Right lobe of liver (tissue), 6 donors: ENCODE measurements at regions not wholly inside any gene's neighbourhood (a gene's known extent, or its start where the extent isn't known, plus 50 kb on each side); places are given as distances from the start of the nearest gene placed in this dataset.

ENCODE experiments used
- ATAC-seq, 4 donors: fragments of 200-7000 bp; cut with Tn5 transposase; one replicate each; pipeline ENCODE4 v1.9.1; 2020; ENCODE audit warnings: mild to moderate bottlenecking in 4 of 4, moderate library complexity in 4 of 4
- DNase-seq, 3 donors: peaks; one replicate each; pipeline ENCODE4 v3.0.0-alpha.2; 2020
- H3K27ac ChIP-seq, 3 donors: fragments of 200-600 bp; one replicate each; pipeline ENCODE4 v1.8.0; 2022
- H3K27me3 ChIP-seq, 2 donors: fragments of 200-600 bp; one replicate each; pipeline ENCODE4 v1.8.0; 2022
- H3K36me3 ChIP-seq, 4 donors: fragments of 200-600 bp; sonication (generic) in 1 of 4; one replicate each; pipeline versions ENCODE4 v1.5.1 to v1.8.0; 2017 to 2022; ENCODE audit warnings: control low read depth in 1 of 4
- H3K4me1 ChIP-seq, 4 donors: fragments of 200-600 bp; sonication (generic) in 1 of 4; one replicate each; pipeline versions ENCODE4 v1.5.1 to v1.8.0; 2017 to 2022; ENCODE audit warnings: control low read depth in 1 of 4
- H3K4me3 ChIP-seq, 3 donors: fragments of 200-600 bp; one replicate each; pipeline ENCODE4 v1.8.0; 2022
- H3K9me3 ChIP-seq, 4 donors: fragments of 200-600 bp; sonication (generic) in 1 of 4; one replicate each; pipeline versions ENCODE4 v1.5.1 to v1.8.0; 2017 to 2022; ENCODE audit warnings: control low read depth in 1 of 4
- POLR2A ChIP-seq: fragments of 450-650 bp; IDR thresholded peaks from one replicate; pipeline ENCODE4 v1.6.1; 2017; ENCODE audit warnings: antibody characterized with exemption, mild to moderate bottlenecking
- WGBS: methylation state at CpG from one replicate; pipeline ENCODE4 v1.1.6; 2018; ENCODE audit warnings: low coverage, low lambda C conversion rate; ENCODE audit not compliant: insufficient coverage; ENCODE audit errors: missing lambda C conversion rate; 5-methylcytosine and 5-hydroxymethylcytosine counted together
- intact Hi-C, 2 donors: fragments of 100-400 bp; cut with DNase I; formaldehyde crosslinking; loops; one replicate each; pipeline versions ENCODE4 v1.11.2 to v1.14.1; 2022
- TF ChIP-seq, protein P1 (sequence below), 4 donors: fragments of 200-600 bp in 3 of 4; fragments of 450-650 bp in 1 of 4; IDR thresholded peaks; one replicate each; pipeline versions ENCODE4 v1.5.1 to v1.8.0; 2016 to 2022; ENCODE audit warnings: antibody characterized with exemption in 4 of 4, mild to moderate bottlenecking in 2 of 4
- donor health status: DM: no; HTN: yes; CAD: no.
- donor health status: DM: no; HTN: no; CAD: no.
- donor health status: DM: no; HTN: no; CAD: no.
- donor health status: DM: no; HTN: yes; CAD: no.
- donor health status: DM: no; HTN: yes; CAD: no.

DNA sequence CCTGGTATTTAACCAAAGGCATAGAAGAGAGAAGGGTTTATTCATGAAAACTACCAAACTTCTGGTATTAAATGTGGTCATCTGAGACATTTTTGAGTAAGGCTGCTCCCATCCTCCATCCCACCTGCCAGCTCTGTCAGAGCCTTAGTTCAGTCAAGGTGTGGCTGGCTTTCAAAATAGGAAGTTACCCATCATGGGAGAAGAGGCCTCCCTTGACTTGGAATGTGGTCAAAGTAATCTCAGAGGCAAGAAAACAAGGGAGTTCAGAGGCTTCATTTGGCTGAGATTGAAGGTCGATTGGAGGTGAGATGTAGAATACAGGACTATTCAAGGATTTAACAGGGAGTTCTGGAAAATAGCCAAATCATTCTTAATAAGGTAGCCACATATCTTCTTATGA lies 540.4 kb upstream of the ARRDC4 start:
- DNase-seq: no peak
- TF ChIP-seq, protein P1, sequence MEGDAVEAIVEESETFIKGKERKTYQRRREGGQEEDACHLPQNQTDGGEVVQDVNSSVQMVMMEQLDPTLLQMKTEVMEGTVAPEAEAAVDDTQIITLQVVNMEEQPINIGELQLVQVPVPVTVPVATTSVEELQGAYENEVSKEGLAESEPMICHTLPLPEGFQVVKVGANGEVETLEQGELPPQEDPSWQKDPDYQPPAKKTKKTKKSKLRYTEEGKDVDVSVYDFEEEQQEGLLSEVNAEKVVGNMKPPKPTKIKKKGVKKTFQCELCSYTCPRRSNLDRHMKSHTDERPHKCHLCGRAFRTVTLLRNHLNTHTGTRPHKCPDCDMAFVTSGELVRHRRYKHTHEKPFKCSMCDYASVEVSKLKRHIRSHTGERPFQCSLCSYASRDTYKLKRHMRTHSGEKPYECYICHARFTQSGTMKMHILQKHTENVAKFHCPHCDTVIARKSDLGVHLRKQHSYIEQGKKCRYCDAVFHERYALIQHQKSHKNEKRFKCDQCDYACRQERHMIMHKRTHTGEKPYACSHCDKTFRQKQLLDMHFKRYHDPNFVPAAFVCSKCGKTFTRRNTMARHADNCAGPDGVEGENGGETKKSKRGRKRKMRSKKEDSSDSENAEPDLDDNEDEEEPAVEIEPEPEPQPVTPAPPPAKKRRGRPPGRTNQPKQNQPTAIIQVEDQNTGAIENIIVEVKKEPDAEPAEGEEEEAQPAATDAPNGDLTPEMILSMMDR (IDR thresholded peaks at IDR 0.05): no peak
- TF ChIP-seq POLR2A: no peak
- no peak overlapping the region for H3K27ac ChIP-seq
- H3K36me3 ChIP-seq: no peaks in the 10 kb centered on the region
- ATAC-seq: no peak
- no peaks in the 10 kb centered on the region for H3K9me3 ChIP-seq
- WGBS: 36% methylated on average over 1 of the region's 1 CpG
- no peaks in the 10 kb centered on the region for H3K4me1 ChIP-seq
- intact Hi-C loops: no loop called here
- no peaks in the 10 kb centered on the region for H3K27me3 ChIP-seq
- no peak overlapping the region for H3K4me3 ChIP-seq

DNA sequence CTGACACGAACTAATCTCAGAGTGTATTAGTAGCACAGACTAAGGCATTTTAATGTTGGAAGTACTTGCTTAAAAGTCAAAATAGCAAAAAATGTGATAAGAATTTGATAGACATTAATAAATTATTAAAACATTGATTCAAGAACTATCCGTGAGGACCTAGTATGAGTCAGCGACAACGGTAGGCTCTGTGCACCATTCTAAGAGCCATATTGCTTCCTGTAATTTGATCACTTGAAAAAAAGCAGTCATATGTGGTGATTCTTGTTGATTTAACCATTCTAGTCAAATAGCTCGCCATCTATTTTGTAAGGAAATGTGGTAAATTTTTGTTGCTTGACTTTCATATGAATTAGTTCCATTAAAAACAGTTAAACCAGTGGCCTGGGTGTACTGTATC lies 534.9 kb upstream of the ARRDC4 start:
- no peaks in the 10 kb centered on the region for H3K36me3 ChIP-seq
- TF ChIP-seq, protein P1 (IDR thresholded peaks at IDR 0.05): no peak
- no peak for TF ChIP-seq POLR2A
- ATAC-seq: no peak
- WGBS: 63% methylated on average over 5 of the region's 5 CpGs
- intact Hi-C loops: no loop called here
- no peak overlapping the region for H3K27ac ChIP-seq
- H3K4me1 ChIP-seq: no peaks in the 10 kb centered on the region
- no peaks in the 10 kb centered on the region for H3K9me3 ChIP-seq
- H3K27me3 ChIP-seq: no peaks in the 10 kb centered on the region
- DNase-seq: no peak
- H3K4me3 ChIP-seq: no peak overlapping the region

DNA sequence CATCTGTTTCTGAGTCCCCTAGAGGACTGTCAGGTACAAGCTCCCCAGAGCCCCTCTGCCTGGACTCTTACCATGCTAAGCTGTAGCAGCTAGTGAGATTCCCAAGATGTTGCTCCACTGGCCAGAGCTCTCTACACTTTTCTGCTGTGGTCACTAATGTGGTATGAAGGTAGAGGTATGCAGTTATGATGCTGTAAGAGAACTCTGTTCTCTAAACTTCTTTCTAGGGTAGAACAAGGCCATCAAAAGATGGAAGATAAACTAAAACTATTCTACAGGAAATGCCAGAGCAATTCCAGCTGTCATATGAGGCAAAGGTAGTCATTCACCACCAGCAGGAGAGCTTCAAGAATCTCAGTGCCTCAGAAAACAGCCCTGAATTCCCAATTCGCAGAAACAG lies 517.4 kb upstream of the ARRDC4 start:
- Histone ChIP-seq H3K9me3 (no peaks in the 10 kb centered on the region), H3K4me1 (no peaks in the 10 kb centered on the region), H3K4me3 (no peak overlapping the region), H3K36me3 (no peaks in the 10 kb centered on the region), H3K27me3 (no peaks in the 10 kb centered on the region), H3K27ac (no peak overlapping the region)
- ATAC-seq (no peak), DNase-seq (no peak)
- intact Hi-C loops: no loop called here
- WGBS: 29% methylated on average over 1 of the region's 1 CpG
- no peak for TF ChIP-seq POLR2A

DNA sequence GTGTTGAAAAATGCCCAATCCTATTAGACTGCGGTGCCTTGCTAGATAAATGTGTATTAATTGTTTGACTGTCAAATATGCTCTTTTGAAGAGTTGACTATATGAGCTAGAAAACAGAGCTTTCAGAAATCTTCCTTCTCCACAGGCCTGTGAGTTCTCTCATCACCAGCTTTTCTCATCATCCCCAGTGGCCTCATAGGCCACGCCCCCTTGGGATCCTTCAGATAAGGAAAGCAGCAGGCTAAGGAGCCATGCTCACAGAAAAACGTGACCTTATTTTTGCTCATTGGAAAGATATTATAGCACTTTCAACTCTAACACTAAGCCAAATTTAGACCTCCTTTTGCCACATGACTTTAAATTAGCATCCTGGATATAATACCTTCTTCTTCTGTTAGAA lies 514.4 kb upstream of the ARRDC4 start:
- H3K9me3 ChIP-seq: no peaks in the 10 kb centered on the region
- intact Hi-C loops: no loop called here
- no peak overlapping the region for H3K4me3 ChIP-seq
- no peaks in the 10 kb centered on the region for H3K4me1 ChIP-seq
- H3K27ac ChIP-seq: no peak overlapping the region
- no peaks in the 10 kb centered on the region for H3K36me3 ChIP-seq
- no peak for ATAC-seq
- TF ChIP-seq POLR2A: no peak
- TF ChIP-seq, protein P1 (IDR thresholded peaks at IDR 0.05): no peak
- 50% methylated on average over 3 of the region's 3 CpGs for WGBS
- no peaks in the 10 kb centered on the region for H3K27me3 ChIP-seq
- no peak for DNase-seq

DNA sequence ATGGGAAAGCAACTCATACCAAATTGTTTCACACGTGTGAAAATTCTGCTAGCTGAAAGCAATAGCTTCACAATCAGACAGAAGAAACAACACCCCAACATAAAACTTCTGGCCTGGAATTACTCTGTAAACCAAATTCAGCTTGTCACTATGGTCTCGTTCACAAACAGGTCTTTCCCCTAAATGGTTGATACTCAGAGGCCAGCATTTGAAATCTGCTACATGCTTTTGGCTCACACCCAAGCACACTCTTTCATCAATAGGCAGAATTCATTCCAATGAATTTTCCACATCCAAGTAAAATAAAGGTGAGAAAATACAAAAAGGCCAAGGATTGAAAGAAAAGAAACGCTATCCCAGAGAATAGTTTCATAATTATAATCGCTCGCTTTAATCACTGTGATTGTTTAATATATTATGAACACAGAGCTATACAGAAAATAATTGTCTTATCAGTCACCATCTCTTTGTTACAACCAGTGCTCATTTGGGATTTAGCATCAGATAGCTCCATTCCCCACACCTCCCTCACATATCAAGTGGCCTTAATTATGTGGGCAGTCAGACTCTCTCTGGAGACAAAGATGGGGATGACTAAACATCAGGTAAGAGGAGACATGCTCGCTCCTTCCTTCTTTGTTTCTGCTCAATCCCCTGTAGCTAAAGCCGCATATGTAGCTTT lies 503.8 kb upstream of the ARRDC4 start:
- WGBS: 53% methylated on average over 7 of the region's 7 CpGs
- no peaks in the 10 kb centered on the region for H3K36me3 ChIP-seq
- H3K4me3 ChIP-seq: no peak overlapping the region
- H3K27ac ChIP-seq: no peak overlapping the region
- no peaks in the 10 kb centered on the region for H3K4me1 ChIP-seq
- H3K27me3 ChIP-seq: no peaks in the 10 kb centered on the region
- TF ChIP-seq POLR2A: no peak
- ATAC-seq (no peak), DNase-seq (no peak)
- intact Hi-C loops: no loop called here
- no peaks in the 10 kb centered on the region for H3K9me3 ChIP-seq
